Cardiac muscle cell (in vitro differentiated cells and primary cell): ENCODE measurements at regions not wholly inside any gene's neighbourhood (a gene's known extent, or its start where the extent isn't known, plus 50 kb on each side); places are given as distances from the start of the nearest gene placed in this dataset.
"Not testable (repeated sequence)": the region's sequence is repeated elsewhere in the genome, so short reads cannot be mapped to it uniquely, and the experiment has no call there.

ENCODE experiments used
- DNase-seq, 2 donors: peaks; one replicate each; pipeline versions ENCODE4 v3.0.0 to v3.0.0-alpha.2; 2010 to 2017; ENCODE audit warnings: low read depth in 1 of 2, low spot score in 1 of 2
- H3K27ac ChIP-seq: fragments of 200-600 bp; sonication (generic); 2 replicates; pipeline ENCODE4 v1.5.1; 2016
- H3K27me3 ChIP-seq: fragments of 200-600 bp; sonication (generic); 2 replicates; pipeline ENCODE4 v1.6.0; 2016; ENCODE audit warnings: control low read depth
- H3K36me3 ChIP-seq: fragments of 200-600 bp; sonication (generic); 2 replicates; pipeline ENCODE4 v1.5.1; 2016; ENCODE audit warnings: control low read depth
- H3K4me1 ChIP-seq: fragments of 200-600 bp; sonication (generic); 2 replicates; pipeline ENCODE4 v1.8.1; 2017; ENCODE audit warnings: low read depth, mild to moderate bottlenecking, mixed run types
- H3K4me3 ChIP-seq: fragments of 200-600 bp; sonication (generic); 2 replicates; pipeline ENCODE4 v1.5.1; 2016; ENCODE audit warnings: mild to moderate bottlenecking
- H3K9me3 ChIP-seq: fragments of 200-600 bp; sonication (generic); 2 replicates; pipeline ENCODE4 v1.5.1; 2017; ENCODE audit warnings: low read depth, mild to moderate bottlenecking, control low read depth
- CTCF ChIP-seq: IDR thresholded peaks from 2 replicates; pipeline ENCODE4 v1.5.1; 2012; ENCODE audit warnings: low read depth, mild to moderate bottlenecking, low read length

GRCh38 chr5:163165277-163165676 is 272.1 kb upstream of the CCNG1 start:
- TF ChIP-seq CTCF = no peak
- Histone ChIP-seq H3K27ac (no peak overlapping the region), H3K9me3 (no peaks in the 10 kb centered on the region), H3K36me3 (no peaks in the 10 kb centered on the region), H3K4me3 (no peak overlapping the region), H3K4me1 (no peaks in the 10 kb centered on the region), H3K27me3 (no peaks in the 10 kb centered on the region)
- DNase-seq = no peak

- H3K27me3 ChIP-seq, H3K9me3 ChIP-seq, H3K4me1 ChIP-seq, DNase-seq, H3K4me3 ChIP-seq, H3K27ac ChIP-seq, H3K36me3 ChIP-seq: not testable (repeated sequence)
Measured at GRCh38 chr5:163170161-163170560, 267.2 kb upstream of the CCNG1 start.

- no peak for DNase-seq
- no peaks in the 10 kb centered on the region for H3K9me3 ChIP-seq
- no peak overlapping the region for H3K27ac ChIP-seq
- H3K36me3 ChIP-seq = no peaks in the 10 kb centered on the region
- no peaks in the 10 kb centered on the region for H3K27me3 ChIP-seq
- H3K4me3 ChIP-seq = no peak overlapping the region
- H3K4me1 ChIP-seq = no peaks in the 10 kb centered on the region
- TF ChIP-seq CTCF = no peak
Measured at GRCh38 chr5:163172540-163173338, 264.7 kb upstream of the CCNG1 start.

- H3K9me3 ChIP-seq = no peaks in the 10 kb centered on the region
- no peak for TF ChIP-seq CTCF
- H3K4me3 ChIP-seq = no peak overlapping the region
- H3K4me1 ChIP-seq = no peaks in the 10 kb centered on the region
- no peaks in the 10 kb centered on the region for H3K27me3 ChIP-seq
- DNase-seq = no peak
- no peak overlapping the region for H3K27ac ChIP-seq
- H3K36me3 ChIP-seq = no peaks in the 10 kb centered on the region
Measured at GRCh38 chr5:163177971-163178370, 259.4 kb upstream of the CCNG1 start.

- no peak overlapping the region for H3K27ac ChIP-seq
Measured at GRCh38 chr5:163185315-163185714, 252.1 kb upstream of the CCNG1 start.

More at GRCh38 chr5:163185315-163185714, 252.1 kb upstream of the CCNG1 start:
- H3K9me3 ChIP-seq = no peaks in the 10 kb centered on the region
- H3K36me3 ChIP-seq = no peaks in the 10 kb centered on the region
- no peaks in the 10 kb centered on the region for H3K27me3 ChIP-seq
- TF ChIP-seq CTCF = no peak
- no peaks in the 10 kb centered on the region for H3K4me1 ChIP-seq
- H3K4me3 ChIP-seq = no peak overlapping the region
- no peak for DNase-seq
